T-helper 1 cell treated with Interleukin-12 subunit alpha and Interleukin-12 subunit beta and Interleukin-4 antibody, amounts not matched to agents 30 ng/mL and 1 ng/mL, for 36 hours (primary cell): ENCODE measurements at regions not wholly inside any gene's neighbourhood (a gene's known extent, or its start where the extent isn't known, plus 50 kb on each side); places are given as distances from the start of the nearest gene placed in this dataset.

Experiments used
- intact Hi-C: fragments of 100-400 bp; cut with micrococcal nuclease; formaldehyde crosslinking; loops from one replicate; pipeline ENCODE4 v1.15.1; 2024

DNA sequence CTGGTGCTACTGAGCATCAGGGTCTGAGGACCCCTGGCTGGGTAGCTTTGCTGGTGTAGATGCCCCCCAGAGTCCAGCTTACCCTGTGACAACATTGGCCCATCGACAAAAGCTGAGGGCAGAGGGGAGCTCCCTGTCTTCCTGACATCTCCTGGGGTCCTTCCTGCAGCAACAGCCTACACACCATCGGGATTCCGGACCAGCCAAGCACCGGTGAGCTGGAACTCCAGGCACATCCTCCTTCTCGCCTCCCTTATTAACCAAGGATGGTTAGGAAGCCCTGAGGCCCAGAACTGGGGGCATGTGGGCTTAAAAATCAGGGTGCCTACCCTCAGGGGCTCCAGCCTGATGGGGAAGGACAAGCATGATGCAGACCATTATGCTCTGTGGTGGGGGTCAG is 658.0 kb downstream of the PTPRU start:
- intact Hi-C loops = no loop called here

DNA sequence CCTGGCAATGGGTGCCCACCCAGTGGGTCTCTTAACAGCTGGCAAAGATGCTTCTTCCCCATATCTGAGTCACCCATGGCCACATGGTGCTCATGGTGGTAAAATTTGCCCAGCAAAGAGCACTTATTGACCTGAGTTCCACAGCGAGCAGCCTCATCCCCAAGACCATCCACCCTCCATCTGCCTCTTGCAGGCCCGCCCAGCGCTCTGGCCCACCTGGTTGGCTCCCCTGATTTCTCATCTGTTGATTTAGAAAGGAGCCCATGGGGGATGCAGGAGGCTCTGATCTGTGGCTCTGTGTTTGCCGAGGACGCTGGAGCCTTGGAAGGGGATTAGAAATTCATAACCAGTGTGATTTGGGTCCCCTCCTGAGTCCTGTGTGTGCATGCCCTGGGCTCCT is 657.5 kb downstream of the PTPRU start:
- intact Hi-C loops = no loop called here

GRCh38 chr1:29893046-29893723 is 656.9 kb downstream of the PTPRU start:
- intact Hi-C loops = no loop called here

DNA sequence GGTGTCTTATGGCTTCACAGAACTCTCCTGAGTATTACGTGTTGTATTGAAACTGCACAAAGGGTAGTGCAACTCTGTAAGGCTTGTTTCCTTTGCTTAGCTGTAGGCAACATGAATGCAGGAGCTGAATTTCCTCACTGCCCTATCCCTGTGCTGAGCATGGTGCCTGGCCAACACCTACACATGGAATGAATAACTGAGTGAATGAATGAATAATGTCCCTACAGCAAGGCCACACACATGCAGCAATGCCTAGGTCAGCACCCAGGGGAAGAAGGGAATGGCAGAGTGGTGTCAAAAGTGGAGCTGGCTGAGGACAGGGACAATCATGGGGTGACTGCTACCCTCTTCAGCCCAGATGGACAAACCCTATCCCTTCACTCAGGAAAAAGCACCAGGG is 655.9 kb downstream of the PTPRU start:
- intact Hi-C loops = no loop called here

- intact Hi-C loops = no loop called here
Observed at GRCh38 chr1:29890201-29890959, 654.1 kb downstream of the PTPRU start.

DNA sequence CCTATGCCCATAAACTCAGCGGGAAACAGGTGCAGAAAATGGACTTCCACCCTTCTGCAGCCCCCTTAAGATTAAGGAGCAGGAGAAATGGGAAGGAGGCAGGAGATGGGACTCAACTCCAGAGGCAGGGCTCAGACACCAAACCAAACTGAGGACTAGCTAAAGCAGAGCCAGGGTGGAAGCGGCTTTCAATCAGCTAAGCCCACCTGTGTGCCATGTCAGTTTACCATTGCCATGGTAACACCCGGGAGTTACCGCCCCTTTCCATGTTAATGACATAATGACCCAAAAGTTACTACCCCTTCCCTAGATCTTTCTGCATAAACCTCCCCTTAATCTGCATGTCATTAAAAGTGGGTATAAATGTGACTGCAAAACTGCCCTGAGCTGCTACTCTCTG is 653.5 kb downstream of the PTPRU start:
- intact Hi-C loops = no loop called here

DNA sequence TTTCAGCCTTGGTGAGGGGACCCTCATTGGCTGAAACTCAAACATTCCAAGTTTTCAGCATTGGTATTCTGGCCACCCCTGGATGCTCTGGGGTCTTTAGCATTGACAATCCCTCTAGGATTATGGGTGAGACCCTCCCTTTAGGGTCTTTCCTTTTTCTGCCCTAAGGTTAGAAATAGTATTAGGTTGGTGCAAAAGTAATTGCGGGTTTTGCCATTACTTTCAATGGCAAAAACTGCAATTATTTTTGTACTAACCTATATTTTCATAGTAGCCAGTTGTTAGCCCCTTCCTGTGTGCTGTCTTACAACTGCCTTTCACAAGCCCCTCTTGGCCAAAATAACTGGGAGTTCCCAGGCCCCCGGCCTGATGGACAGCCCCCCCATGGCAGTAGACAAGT is 648.4 kb downstream of the PTPRU start:
- intact Hi-C loops = no loop called here

DNA sequence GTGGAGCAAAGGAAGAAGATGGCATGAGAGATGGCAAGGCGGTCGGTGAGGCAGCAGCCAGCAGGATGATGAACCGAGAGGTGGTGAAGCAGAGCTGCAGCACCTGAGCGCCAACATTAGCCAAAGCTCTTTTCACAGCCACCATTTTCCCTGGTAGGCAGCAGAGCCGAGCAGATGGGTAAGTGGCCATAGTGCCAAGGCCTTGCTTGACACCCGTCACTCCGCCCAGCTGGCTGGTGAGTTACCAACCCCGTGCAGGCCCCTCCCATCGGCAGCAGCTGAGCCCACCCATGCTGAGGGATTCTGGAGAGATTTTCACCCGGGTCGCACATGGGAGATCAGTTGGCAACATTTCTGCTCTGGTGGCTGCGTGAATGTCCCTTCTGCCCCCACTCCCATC is 647.7 kb downstream of the PTPRU start:
- intact Hi-C loops = no loop called here

GRCh38 chr1:29883411-29883832 is 647.1 kb downstream of the PTPRU start:
- intact Hi-C loops = no loop called here

- intact Hi-C loops = no loop called here
Observed at GRCh38 chr1:29880556-29880955, 644.2 kb downstream of the PTPRU start.

- intact Hi-C loops = no loop called here
Observed at GRCh38 chr1:29879217-29879616, 642.9 kb downstream of the PTPRU start.

DNA sequence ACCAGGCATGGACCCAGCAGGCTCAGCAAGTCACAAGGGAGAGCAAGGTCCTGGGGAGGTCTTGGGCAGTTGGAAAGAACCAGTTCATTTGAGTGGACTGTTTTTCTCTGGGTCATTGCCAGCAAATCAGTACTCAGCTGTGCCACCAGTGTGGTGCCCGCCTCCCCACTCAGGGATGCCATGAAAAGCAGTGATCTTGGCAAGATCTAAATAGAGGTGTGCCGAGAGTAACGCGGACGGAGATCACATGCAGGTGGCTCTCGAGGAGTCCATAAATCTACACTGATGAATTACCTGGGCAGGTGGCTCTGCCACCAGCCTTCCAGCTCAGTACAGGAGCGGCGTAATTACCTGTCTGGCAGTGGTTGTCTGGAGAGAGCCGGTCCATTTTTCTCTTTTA is 642.2 kb downstream of the PTPRU start:
- intact Hi-C loops = no loop called here

GRCh38 chr1:29876902-29877301 is 640.6 kb downstream of the PTPRU start:
- intact Hi-C loops = no loop called here

DNA sequence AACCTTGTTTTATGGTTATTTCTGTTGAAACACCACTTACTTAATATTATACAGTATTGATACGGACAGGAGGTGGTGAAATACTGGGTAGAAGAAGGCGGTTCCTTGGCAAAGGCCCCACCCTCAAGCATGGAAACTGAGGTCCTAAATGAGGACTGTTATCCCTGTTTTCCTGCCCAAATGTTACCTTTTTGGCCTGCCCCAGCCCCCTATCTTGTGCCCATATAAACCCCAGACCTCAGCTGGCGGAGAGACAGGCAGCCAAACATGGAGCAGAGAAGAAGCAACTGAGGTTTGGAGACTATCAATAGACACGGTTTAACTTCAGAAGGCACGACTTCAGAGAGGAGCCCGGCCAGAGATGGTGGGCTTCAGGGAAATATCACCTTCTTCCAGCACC is 640.1 kb downstream of the PTPRU start:
- intact Hi-C loops = no loop called here

DNA sequence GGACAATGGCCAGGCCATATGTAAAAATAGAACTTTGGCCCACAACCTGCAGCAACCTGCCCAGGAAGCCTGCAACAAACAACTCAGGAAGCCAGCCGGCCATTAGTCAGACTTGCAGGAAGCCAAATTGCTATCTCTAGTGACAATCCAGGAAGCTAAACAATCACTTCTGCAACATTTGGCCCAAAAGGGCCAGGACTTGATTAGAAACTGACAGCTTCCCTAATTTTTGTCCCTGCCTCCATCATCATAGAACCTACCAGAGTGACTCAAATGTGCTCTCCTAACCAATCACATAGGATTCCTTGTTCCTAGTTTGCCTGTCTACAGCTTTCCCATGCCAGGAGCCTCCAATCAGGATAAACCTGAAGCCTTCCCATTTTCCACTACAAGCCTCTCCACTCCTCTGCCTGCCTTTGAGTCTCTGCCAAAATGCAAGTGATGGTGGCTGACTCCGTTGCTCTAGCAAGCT is 639.3 kb downstream of the PTPRU start:
- intact Hi-C loops = no loop called here

DNA sequence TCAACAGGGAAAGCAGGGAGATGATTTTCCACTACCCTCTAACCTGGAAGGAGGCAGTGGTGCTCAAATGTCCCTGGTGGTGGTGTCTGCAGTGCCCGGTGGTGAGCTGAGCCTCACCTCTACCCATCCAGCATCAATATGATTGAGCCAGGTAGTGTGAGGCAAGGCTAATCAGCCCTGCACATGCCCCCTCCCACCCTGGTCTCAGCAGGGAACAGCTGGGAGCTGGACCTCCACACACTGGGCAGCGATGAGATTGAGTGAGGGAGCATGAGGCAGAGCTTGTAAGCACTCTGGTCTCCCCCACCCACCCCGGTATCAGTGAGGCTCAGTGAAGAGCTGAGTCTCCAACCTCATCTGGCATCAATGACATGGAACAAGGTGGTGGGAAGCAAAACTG is 634.3 kb downstream of the PTPRU start:
- intact Hi-C loops = no loop called here

DNA sequence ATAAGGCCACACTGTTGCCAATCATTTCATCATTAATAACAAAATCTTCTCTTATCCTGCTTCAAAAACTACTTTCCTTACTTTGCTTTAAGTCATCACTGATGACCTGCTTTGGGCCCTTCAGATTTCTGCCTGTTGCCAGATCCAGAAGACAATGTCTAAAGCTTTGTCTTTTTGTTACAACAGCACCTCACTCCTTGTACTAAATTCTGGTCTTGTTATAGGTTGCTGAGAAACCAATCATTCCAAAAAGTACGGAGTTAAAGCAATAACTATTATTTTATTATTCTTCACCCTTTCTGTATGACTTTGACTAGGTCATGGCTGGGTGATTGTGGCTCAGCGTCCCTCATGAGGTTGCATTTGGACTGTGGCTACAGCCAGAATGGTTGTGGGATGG is 633.5 kb downstream of the PTPRU start:
- intact Hi-C loops = no loop called here

DNA sequence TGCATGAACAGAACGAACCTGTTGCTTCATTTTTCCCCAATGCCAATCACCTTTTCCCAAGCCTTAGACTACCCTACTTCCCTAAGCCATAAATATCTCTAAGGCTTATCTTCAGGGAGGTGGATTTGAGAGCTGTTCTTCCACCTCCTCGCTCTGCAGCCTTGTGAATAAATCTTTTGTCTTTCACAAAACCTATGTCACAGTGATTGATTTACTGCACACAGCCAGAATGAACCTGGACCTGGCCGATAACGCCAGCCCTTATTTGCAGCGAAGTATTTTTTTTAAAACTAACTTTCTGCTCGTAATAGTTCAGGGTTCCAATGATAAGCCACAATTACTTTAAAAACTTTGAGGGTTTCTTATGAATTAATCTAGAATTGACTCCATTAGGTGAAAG is 632.6 kb downstream of the PTPRU start:
- intact Hi-C loops = no loop called here

- intact Hi-C loops = no loop called here
Observed at GRCh38 chr1:29868096-29868495, 631.8 kb downstream of the PTPRU start.

DNA sequence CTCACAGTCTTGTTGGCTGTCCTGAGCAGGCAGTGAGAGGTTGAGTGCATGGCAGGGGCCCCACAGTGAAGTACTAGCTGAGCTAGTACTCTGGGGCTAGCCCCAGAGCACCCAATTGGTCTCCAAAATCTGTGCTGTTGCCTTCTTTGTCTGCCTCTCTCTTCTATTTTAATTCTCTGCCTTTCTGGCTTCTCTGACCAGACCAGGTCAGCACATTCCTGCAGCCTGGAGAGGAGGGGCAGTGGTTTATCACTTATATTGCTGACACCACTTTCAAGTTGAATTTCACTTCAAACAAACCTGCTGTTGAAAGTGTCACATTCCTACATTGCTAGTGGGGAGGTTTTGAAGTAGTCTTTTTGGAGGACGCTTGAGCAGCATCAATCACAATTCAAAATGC is 628.7 kb downstream of the PTPRU start:
- intact Hi-C loops = no loop called here

DNA sequence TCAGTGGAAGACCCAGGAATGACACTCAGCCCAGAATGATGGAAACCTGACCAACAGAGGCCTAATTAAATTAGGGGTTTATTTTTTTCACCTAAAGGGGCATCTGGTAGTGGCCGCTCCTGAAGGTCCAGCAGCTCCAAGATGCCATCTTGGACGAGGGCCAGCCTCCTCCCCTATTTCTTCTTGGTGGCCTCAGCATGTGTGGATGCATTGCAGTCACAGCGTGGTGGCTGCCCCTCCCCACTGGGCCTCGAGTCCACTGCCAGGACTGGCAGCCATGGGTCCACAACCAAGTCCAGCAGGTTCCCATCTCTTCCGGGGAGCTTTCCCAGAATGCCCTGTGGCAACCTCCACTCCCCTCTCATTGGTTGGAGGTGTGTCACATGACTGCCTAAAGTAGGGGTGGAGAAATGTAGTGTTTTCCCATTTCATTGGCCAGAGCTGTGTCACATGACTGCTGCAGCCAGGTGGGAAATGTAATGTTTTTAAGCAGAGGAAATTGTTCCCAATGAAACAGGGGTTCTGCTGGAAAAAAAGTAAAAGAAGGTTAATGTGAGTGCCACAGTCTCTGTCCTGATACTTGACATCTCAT is 628.2 kb downstream of the PTPRU start:
- intact Hi-C loops = no loop called here

DNA sequence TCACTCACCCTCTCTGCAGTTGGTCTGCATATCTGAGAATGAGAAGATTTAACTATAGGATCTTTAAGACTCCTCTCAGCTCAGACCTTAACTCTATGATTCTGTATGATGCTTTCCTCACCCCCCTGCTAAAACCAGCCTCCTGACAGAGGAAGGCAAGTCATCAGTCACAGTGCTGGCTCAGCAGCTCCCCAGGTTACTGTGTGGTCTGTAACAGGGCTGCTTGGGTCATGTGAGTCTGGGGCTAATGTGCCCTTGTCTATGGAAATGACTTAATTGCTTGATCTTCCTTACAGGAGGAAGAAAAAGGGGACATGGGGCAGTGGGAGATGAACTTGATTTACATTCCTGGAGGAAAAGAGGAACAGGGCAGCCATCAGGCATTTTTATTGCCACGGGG is 625.6 kb downstream of the PTPRU start:
- intact Hi-C loops = no loop called here

GRCh38 chr1:29861446-29861845 is 625.1 kb downstream of the PTPRU start:
- intact Hi-C loops = no loop called here
